WTC11 (cell line): ENCODE measurements at regions not wholly inside any gene's neighbourhood (a gene's known extent, or its start where the extent isn't known, plus 50 kb on each side); places are given as distances from the start of the nearest gene placed in this dataset.

ENCODE experiments used
- CBFB ChIP-seq: sonication (generic); formaldehyde crosslinking; IDR thresholded peaks from 2 replicates; pipeline ENCODE4 v1.8.1; 2022; ENCODE audit warnings: mild to moderate bottlenecking, low read depth, missing genetic modification reagents
- IRF2 ChIP-seq: sonication (generic); formaldehyde crosslinking; IDR thresholded peaks from 2 replicates; pipeline ENCODE4 v1.8.0; 2022; ENCODE audit warnings: low read depth, missing genetic modification reagents, borderline replicate concordance
- NFYB ChIP-seq: sonication (generic); formaldehyde crosslinking; conservative IDR thresholded peaks from 2 replicates; pipeline ENCODE4 v1.8.0; 2022; ENCODE audit warnings: low read depth, missing genetic modification reagents
- RELA ChIP-seq: sonication (generic); formaldehyde crosslinking; IDR thresholded peaks from 2 replicates; pipeline ENCODE4 v1.8.1; 2022; ENCODE audit warnings: missing genetic modification reagents, mild to moderate bottlenecking, borderline replicate concordance
- TEAD4 ChIP-seq: sonication (generic); formaldehyde crosslinking; IDR thresholded peaks from 2 replicates; pipeline ENCODE4 v1.8.0; 2022; ENCODE audit warnings: mild to moderate bottlenecking, missing genetic modification reagents
- ZBTB21 ChIP-seq: sonication (generic); formaldehyde crosslinking; IDR thresholded peaks from 2 replicates; pipeline ENCODE4 v1.8.1; 2023; ENCODE audit warnings: mild to moderate bottlenecking, missing genetic modification reagents, borderline replicate concordance
- ZNF138 ChIP-seq: sonication (generic); formaldehyde crosslinking; conservative IDR thresholded peaks from 2 replicates; pipeline ENCODE4 v1.8.1; 2022; ENCODE audit warnings: mild to moderate bottlenecking, moderate library complexity, missing genetic modification reagents
- TF ChIP-seq, protein P1 (sequence below): fragments of 200-600 bp; IDR thresholded peaks from 2 replicates; pipeline ENCODE4 v1.8.0; 2022; ENCODE audit warnings: antibody characterized with exemption
- TF ChIP-seq, protein P2 (sequence below): sonication (generic); formaldehyde crosslinking; IDR thresholded peaks from 2 replicates; pipeline ENCODE4 v1.8.0; 2022; ENCODE audit warnings: mild to moderate bottlenecking, missing genetic modification reagents
- TF ChIP-seq, protein P3 (sequence below): sonication (generic); formaldehyde crosslinking; IDR thresholded peaks from 2 replicates; pipeline ENCODE4 v1.8.0; 2022; ENCODE audit warnings: missing genetic modification reagents
- TF ChIP-seq, protein P4 (sequence below): fragments of 250-450 bp; sonication (Bioruptor Pico); IDR thresholded peaks from 2 replicates; pipeline ENCODE4 v1.9.0; 2021; ENCODE audit warnings: mild to moderate bottlenecking
- TF ChIP-seq, protein P5 (sequence below): sonication (generic); formaldehyde crosslinking; IDR thresholded peaks from 2 replicates; pipeline ENCODE4 v1.8.1; 2023; ENCODE audit warnings: mild to moderate bottlenecking, missing genetic modification reagents, moderate library complexity

DNA sequence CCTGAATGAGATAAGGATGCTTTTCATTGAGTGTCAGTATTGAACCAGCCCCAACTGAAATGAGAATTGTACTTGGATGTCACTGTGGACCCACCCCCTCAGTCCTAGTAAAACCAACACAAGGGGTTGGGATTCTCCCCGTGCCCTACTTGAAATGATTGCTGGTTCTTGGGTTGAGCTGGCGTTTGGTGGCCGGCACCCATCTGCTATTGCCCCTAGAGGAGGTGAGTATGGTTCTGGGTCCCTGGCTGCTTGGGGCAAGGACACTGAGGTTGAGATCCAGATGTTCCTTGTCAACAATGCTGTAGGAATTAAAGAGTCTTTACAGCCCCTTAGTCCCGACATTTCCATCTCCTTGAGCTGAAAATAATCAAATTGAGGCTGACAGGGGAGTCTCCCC, 170.0 kb upstream of the ZNF32 start:
- TF ChIP-seq, protein P1, sequence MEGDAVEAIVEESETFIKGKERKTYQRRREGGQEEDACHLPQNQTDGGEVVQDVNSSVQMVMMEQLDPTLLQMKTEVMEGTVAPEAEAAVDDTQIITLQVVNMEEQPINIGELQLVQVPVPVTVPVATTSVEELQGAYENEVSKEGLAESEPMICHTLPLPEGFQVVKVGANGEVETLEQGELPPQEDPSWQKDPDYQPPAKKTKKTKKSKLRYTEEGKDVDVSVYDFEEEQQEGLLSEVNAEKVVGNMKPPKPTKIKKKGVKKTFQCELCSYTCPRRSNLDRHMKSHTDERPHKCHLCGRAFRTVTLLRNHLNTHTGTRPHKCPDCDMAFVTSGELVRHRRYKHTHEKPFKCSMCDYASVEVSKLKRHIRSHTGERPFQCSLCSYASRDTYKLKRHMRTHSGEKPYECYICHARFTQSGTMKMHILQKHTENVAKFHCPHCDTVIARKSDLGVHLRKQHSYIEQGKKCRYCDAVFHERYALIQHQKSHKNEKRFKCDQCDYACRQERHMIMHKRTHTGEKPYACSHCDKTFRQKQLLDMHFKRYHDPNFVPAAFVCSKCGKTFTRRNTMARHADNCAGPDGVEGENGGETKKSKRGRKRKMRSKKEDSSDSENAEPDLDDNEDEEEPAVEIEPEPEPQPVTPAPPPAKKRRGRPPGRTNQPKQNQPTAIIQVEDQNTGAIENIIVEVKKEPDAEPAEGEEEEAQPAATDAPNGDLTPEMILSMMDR, result no peak
- TF ChIP-seq, protein P2, sequence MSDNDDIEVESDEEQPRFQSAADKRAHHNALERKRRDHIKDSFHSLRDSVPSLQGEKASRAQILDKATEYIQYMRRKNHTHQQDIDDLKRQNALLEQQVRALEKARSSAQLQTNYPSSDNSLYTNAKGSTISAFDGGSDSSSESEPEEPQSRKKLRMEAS (CRISPR knock-in tag), result no peak
- TF ChIP-seq CBFB (CRISPR knock-in tag), result no peak
- no peak for TF ChIP-seq NFYB (CRISPR knock-in tag)
- TF ChIP-seq, protein P3, sequence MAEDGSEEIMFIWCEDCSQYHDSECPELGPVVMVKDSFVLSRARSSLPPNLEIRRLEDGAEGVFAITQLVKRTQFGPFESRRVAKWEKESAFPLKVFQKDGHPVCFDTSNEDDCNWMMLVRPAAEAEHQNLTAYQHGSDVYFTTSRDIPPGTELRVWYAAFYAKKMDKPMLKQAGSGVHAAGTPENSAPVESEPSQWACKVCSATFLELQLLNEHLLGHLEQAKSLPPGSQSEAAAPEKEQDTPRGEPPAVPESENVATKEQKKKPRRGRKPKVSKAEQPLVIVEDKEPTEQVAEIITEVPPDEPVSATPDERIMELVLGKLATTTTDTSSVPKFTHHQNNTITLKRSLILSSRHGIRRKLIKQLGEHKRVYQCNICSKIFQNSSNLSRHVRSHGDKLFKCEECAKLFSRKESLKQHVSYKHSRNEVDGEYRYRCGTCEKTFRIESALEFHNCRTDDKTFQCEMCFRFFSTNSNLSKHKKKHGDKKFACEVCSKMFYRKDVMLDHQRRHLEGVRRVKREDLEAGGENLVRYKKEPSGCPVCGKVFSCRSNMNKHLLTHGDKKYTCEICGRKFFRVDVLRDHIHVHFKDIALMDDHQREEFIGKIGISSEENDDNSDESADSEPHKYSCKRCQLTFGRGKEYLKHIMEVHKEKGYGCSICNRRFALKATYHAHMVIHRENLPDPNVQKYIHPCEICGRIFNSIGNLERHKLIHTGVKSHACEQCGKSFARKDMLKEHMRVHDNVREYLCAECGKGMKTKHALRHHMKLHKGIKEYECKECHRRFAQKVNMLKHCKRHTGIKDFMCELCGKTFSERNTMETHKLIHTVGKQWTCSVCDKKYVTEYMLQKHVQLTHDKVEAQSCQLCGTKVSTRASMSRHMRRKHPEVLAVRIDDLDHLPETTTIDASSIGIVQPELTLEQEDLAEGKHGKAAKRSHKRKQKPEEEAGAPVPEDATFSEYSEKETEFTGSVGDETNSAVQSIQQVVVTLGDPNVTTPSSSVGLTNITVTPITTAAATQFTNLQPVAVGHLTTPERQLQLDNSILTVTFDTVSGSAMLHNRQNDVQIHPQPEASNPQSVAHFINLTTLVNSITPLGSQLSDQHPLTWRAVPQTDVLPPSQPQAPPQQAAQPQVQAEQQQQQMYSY (CRISPR knock-in tag), result no peak
- no peak for TF ChIP-seq ZBTB21
- TF ChIP-seq ZNF138 (CRISPR knock-in tag), result no peak
- no peak for TF ChIP-seq RELA
- TF ChIP-seq IRF2 (CRISPR knock-in tag), result no peak
- no peak for TF ChIP-seq TEAD4 (CRISPR knock-in tag)
- TF ChIP-seq, protein P4, sequence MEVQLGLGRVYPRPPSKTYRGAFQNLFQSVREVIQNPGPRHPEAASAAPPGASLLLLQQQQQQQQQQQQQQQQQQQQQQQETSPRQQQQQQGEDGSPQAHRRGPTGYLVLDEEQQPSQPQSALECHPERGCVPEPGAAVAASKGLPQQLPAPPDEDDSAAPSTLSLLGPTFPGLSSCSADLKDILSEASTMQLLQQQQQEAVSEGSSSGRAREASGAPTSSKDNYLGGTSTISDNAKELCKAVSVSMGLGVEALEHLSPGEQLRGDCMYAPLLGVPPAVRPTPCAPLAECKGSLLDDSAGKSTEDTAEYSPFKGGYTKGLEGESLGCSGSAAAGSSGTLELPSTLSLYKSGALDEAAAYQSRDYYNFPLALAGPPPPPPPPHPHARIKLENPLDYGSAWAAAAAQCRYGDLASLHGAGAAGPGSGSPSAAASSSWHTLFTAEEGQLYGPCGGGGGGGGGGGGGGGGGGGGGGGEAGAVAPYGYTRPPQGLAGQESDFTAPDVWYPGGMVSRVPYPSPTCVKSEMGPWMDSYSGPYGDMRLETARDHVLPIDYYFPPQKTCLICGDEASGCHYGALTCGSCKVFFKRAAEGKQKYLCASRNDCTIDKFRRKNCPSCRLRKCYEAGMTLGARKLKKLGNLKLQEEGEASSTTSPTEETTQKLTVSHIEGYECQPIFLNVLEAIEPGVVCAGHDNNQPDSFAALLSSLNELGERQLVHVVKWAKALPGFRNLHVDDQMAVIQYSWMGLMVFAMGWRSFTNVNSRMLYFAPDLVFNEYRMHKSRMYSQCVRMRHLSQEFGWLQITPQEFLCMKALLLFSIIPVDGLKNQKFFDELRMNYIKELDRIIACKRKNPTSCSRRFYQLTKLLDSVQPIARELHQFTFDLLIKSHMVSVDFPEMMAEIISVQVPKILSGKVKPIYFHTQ, result no peak
- TF ChIP-seq, protein P5, sequence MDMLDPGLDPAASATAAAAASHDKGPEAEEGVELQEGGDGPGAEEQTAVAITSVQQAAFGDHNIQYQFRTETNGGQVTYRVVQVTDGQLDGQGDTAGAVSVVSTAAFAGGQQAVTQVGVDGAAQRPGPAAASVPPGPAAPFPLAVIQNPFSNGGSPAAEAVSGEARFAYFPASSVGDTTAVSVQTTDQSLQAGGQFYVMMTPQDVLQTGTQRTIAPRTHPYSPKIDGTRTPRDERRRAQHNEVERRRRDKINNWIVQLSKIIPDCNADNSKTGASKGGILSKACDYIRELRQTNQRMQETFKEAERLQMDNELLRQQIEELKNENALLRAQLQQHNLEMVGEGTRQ (CRISPR knock-in tag), result no peak
